ENCODE measurements at regions not wholly inside any gene's neighbourhood (a gene's known extent, or its start where the extent isn't known, plus 50 kb on each side); places are given as distances from the start of the nearest gene placed in this dataset.
"Not testable (repeated sequence)": the region's sequence is repeated elsewhere in the genome, so short reads cannot be mapped to it uniquely, and the experiment has no call there.

DNA sequence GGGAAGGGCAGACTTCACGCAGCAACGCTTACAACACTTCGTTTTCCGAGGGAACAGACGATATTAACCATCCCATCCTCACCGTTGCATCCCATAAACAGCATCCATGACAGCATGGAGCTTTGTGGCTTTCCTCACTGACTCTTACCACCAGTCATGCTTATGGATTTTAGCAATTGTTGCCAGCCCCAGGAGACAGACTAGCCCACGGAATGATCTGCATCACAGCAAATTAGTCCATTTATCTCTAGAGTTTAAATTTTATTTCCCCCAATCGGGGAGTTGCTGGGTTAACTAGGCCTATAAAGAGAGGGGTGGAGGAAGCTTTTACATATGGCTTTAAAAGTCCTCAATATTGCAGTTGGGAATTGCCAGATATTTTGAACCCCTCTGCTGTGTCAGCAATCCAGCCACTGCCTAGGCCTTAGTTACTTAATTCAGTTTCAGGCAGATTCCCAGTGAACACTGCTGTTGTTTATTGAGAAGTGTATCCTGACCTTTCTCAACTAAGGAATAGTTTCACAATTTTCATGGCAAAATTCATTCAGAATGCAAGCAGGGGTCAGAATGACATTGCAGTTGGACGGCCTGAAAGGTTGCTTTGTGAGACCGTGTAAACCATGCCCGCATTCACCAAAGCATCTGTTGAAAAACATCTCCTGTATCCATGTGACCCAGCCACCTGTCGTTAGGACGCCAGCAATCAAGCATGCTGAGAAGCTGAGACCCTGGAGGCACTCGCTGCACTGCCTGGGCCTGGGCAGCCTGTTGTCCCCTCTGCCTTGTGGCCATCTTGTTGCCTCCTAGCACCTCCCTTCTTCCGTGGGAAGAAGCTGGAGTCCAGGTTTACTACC is 397.4 kb upstream of the TPM1 start:
- no peak for DNase-seq (ENCODE audit: low spot score)
- Mint-ChIP-seq H3K4me3 (no peak overlapping the region), H3K36me3 (ENCODE audit: low read depth) (no peaks in the 10 kb centered on the region), H3K27me3 (ENCODE audit: low read depth) (no peaks in the 10 kb centered on the region), H3K4me1 (ENCODE audit: low read depth) (peaks cover 7% of the 10 kb centered on the region), H3K9me3 (no peaks in the 10 kb centered on the region), H3K27ac (no peak overlapping the region)

DNA sequence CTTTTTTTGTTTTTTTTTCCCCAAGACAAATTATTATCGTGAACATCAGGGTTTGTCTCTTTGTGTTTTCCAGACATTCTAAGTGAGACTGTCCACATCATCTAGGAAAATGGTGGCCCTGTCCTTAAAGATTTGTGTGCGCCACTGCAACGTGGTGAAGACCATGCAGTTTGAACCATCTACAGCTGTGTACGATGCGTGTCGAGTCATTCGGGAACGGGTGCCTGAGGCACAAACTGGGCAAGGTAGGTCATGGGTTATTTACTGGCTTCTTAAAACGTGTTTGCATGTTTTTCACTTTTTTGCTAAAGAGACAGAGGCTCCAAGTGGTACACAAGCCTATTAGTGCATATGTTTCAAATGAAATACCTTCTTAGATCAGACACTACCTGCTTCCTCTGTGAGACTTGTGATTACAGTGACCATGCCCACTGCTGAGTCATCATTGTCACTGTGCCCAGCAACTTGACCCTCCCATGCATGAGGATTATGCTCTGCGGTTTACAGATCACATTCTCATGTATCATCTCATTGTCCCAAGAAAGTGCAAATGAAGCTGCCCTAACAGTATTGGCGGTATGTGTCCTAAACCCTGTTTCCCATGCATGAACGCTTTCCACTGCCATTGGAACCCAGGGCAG is 395.2 kb upstream of the TPM1 start:
- no peak for DNase-seq (ENCODE audit: low spot score)
- H3K4me1 Mint-ChIP-seq (ENCODE audit: low read depth): peaks cover 9% of the 10 kb centered on the region
- no peak overlapping the region for H3K4me3 Mint-ChIP-seq
- no peaks in the 10 kb centered on the region for H3K36me3 Mint-ChIP-seq (ENCODE audit: low read depth)
- H3K27ac Mint-ChIP-seq: no peak overlapping the region
- no peaks in the 10 kb centered on the region for H3K9me3 Mint-ChIP-seq
- H3K27me3 Mint-ChIP-seq (ENCODE audit: low read depth): no peaks in the 10 kb centered on the region

DNA sequence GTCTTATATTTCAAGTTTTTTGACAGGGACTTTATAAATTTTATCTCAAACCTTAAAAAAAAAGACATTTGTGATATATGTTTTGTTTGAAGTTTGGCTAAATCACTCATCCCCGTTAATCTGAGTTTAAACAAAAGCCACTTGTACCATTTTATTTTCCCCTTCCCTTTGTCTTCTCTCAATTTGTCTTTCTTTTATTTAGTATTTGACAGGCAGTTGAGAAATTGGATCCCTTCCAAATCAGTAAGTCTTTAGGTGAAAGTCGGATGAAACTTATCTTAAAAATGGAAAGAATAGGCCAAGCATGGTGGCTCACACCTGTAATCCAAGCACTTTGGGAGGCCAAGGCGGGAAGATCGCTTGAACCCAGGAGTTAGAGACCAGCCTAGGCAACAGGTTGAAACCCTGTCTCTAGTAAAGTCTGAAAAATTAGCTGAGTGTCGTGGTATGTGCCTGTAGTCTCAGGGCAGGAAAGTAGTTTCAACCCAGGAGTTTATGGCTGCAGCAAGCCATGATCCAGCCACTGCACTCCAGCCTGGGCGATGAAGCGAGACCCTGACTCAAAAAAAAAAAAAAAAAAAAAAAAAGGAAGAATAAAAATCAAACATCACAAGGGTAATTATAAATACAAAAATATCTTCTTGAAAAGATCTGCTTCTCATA is 394.6 kb upstream of the TPM1 start:
- H3K27ac Mint-ChIP-seq: no peak overlapping the region
- no peak for DNase-seq (ENCODE audit: low spot score)
- H3K4me1 Mint-ChIP-seq (ENCODE audit: low read depth): peaks cover 9% of the 10 kb centered on the region
- no peaks in the 10 kb centered on the region for H3K9me3 Mint-ChIP-seq
- H3K4me3 Mint-ChIP-seq: no peak overlapping the region
- H3K36me3 Mint-ChIP-seq (ENCODE audit: low read depth): no peaks in the 10 kb centered on the region
- peaks cover 3% of the 10 kb centered on the region for H3K27me3 Mint-ChIP-seq (ENCODE audit: low read depth)

DNA sequence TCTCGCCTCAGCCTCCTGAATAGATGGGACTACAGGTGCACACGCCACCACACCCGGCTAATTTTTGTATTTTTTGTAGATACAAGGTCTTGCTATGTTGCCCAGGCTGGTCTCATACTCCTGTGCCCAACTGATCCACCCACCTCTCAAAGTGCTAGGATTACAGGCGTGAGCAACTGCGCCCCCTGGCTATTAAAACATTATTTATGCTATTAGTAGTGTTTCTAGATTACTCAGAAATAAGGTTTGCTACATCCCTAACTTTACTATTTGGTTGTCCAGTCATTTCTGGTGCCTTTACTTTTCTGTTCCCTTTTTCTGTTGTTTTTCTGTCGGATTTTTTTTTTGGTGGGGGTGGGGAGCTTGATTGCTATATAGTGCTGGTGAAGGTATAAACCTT is 393.6 kb upstream of the TPM1 start:
- Mint-ChIP-seq H3K27me3 (ENCODE audit: low read depth) (peaks cover 3% of the 10 kb centered on the region), H3K27ac (no peak overlapping the region), H3K9me3 (peaks cover 2% of the 10 kb centered on the region), H3K4me1 (ENCODE audit: low read depth) (peaks cover 9% of the 10 kb centered on the region), H3K4me3 (no peak overlapping the region), H3K36me3 (ENCODE audit: low read depth) (no peaks in the 10 kb centered on the region)
- no peak for DNase-seq (ENCODE audit: low spot score)

DNA sequence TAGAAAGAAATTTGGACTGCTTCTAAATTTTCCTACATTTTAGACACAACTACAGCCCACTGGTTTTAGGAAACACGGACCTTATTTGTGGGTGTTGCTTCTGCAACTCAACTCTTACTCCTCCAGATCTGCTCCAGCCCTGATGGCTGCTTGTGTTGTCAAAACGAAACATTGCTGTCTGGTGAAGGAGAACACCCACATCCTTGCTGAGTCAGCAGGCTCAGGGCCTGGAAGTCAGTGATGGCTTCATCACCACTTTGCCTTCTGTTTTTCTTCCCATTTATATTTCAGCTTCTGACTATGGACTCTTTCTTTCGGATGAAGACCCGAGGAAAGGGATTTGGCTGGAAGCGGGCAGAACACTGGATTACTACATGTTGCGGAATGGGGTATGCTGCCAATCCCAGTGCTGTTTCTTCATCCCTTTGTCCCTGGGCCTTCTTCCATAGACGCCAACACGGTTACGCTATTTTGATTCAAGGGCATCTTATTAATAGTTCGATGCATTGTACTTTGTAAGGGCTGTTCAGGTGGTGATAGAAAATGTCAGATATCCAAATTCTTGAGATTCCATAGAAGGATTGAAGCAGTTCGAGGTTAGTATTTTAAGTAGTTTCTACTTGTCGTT is 392.6 kb upstream of the TPM1 start:
- peaks cover 3% of the 10 kb centered on the region for H3K27me3 Mint-ChIP-seq (ENCODE audit: low read depth)
- H3K9me3 Mint-ChIP-seq: peaks cover 6% of the 10 kb centered on the region
- H3K4me1 Mint-ChIP-seq (ENCODE audit: low read depth): peaks cover 9% of the 10 kb centered on the region
- peak; percentile 48 for DNase-seq (ENCODE audit: low spot score)
- H3K4me3 Mint-ChIP-seq: no peak overlapping the region
- H3K27ac Mint-ChIP-seq: no peak overlapping the region
- H3K36me3 Mint-ChIP-seq (ENCODE audit: low read depth): no peaks in the 10 kb centered on the region

DNA sequence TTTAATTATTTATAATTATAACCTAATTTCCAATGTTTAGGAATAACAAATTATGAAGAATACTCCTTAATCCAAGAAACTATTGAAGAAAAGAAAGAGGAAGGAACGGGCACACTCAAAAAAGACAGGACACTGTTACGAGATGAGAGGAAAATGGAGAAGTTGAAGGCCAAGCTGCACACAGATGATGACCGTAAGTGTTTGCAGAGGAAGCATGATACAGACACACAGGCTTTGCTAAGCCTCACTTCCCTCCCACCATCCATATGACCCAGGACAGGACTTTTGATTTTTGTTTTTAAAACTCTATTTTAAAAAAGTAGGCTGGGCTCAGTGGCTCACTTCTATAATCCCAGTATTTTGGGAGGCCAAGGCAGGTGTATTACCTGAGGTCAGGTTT is 389.4 kb upstream of the TPM1 start:
- no peak for DNase-seq (ENCODE audit: low spot score)
- H3K36me3 Mint-ChIP-seq (ENCODE audit: low read depth): no peaks in the 10 kb centered on the region
- no peak overlapping the region for H3K27ac Mint-ChIP-seq
- peaks cover 3% of the 10 kb centered on the region for H3K27me3 Mint-ChIP-seq (ENCODE audit: low read depth)
- H3K4me3 Mint-ChIP-seq: no peak overlapping the region
- peaks cover 6% of the 10 kb centered on the region for H3K9me3 Mint-ChIP-seq
- H3K4me1 Mint-ChIP-seq (ENCODE audit: low read depth): peaks cover 9% of the 10 kb centered on the region

DNA sequence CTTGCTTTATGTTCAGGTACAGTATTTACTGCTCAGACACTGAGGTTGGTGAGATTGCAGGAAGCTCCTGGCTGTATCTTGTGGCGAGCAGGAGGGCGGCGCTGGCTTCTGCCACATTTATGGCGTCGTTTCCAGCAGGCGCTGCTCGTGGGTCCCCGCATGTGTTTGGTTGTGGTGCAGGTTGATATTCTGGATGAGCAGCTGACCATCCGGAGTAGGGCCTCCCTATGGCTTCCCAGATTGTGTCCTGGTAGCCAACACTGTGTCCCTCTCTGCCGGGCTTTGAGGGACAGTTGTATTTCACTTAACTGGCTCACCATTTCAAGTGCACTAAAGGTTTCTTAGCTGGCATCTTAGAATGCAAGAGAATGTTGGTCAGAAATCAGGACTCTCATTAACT is 386.5 kb upstream of the TPM1 start:
- Mint-ChIP-seq H3K27ac (no peak overlapping the region), H3K27me3 (ENCODE audit: low read depth) (peaks cover 7% of the 10 kb centered on the region), H3K4me1 (ENCODE audit: low read depth) (no peaks in the 10 kb centered on the region), H3K36me3 (ENCODE audit: low read depth) (no peaks in the 10 kb centered on the region), H3K9me3 (peaks cover 6% of the 10 kb centered on the region), H3K4me3 (no peak overlapping the region)
- DNase-seq (ENCODE audit: low spot score): no peak

DNA sequence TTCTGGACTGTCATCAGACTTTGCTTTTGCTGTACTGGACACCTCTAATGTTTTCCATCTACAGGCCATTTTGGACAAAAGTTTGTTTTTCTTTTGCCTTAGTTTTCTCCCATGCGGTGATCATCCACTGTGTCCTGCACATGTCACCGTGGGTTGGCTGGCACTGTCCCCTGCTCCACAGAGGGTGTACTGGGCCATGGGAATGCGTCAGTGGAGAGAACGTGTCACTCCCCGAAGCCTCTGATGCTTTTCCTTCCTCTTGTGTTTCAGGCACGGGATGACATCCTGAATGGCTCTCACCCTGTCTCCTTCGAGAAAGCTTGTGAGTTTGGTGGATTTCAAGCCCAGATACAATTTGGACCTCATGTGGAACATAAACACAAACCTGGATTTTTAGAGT is 385.0 kb upstream of the TPM1 start:
- H3K4me3 Mint-ChIP-seq; H3K27me3 Mint-ChIP-seq (ENCODE audit: low read depth); H3K9me3 Mint-ChIP-seq; H3K36me3 Mint-ChIP-seq (ENCODE audit: low read depth); DNase-seq (ENCODE audit: low spot score); H3K27ac Mint-ChIP-seq; H3K4me1 Mint-ChIP-seq (ENCODE audit: low read depth): not testable (repeated sequence)

DNA sequence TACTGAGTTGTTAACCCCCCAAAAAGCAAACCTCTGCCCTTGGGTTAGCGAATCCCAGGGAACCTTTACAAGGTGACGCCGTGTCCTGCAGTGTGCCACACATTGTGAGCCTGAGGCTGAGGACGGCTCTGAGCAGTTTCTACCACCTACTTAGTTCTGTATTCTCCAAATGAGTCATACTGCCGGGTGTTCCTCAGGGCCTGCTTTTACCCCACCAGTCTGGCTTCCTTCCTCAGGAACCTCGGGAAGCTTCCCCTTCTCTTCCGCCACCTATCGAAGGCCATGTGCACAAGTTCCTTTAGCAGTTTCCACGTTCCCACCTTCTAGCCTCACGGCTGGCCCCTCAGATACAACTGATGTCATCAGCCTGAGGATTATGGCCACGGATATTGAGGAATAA is 384.0 kb upstream of the TPM1 start:
- no peak overlapping the region for H3K27ac Mint-ChIP-seq
- no peak overlapping the region for H3K4me3 Mint-ChIP-seq
- DNase-seq (ENCODE audit: low spot score): no peak
- no peaks in the 10 kb centered on the region for H3K4me1 Mint-ChIP-seq (ENCODE audit: low read depth)
- H3K27me3 Mint-ChIP-seq (ENCODE audit: low read depth): peaks cover 7% of the 10 kb centered on the region
- no peaks in the 10 kb centered on the region for H3K36me3 Mint-ChIP-seq (ENCODE audit: low read depth)
- peaks cover 6% of the 10 kb centered on the region for H3K9me3 Mint-ChIP-seq

DNA sequence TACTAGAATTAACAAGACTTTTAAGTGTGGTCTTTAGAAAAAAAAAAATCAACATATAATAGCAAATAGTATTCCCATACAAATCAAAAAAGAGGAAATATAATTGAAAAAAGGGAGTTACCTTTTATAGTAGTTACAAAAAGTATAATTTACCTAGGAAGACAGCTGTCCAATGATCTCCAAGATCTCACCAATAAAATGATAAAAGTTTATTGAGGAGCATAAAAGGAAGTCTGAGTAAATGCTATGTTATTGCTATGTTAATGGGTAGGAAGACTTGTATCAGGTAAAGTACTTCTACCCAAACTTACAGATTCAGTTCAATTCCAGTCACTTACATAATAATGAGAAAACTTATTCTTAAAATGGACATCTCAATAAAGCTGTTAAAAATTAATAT is 379.0 kb upstream of the TPM1 start:
- no peak for DNase-seq (ENCODE audit: low spot score)
- Mint-ChIP-seq H3K27ac (no peak overlapping the region), H3K4me3 (no peak overlapping the region), H3K36me3 (ENCODE audit: low read depth) (no peaks in the 10 kb centered on the region), H3K27me3 (ENCODE audit: low read depth) (peaks cover 10% of the 10 kb centered on the region), H3K4me1 (ENCODE audit: low read depth) (no peaks in the 10 kb centered on the region), H3K9me3 (no peaks in the 10 kb centered on the region)

DNA sequence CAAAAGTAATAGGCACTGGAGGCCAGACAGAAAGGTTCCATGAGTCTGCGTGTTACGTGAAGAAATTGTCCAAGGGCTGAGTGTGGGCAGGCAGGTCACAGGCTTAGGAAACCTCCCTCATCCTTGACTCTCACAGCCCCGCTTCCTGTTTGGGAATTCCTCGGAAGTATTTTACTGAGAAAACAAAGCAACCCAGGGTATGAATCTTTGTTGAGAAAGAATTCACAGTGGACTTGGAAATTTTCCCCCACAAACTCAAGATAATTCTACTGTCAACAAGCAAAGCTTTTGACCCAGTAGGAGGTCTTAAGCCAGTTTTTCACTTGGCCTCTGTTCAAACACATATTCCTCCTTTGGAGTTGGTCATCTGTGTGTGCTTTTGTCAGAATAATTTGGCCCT is 377.1 kb upstream of the TPM1 start:
- no peaks in the 10 kb centered on the region for H3K9me3 Mint-ChIP-seq
- DNase-seq (ENCODE audit: low spot score): no peak

DNA sequence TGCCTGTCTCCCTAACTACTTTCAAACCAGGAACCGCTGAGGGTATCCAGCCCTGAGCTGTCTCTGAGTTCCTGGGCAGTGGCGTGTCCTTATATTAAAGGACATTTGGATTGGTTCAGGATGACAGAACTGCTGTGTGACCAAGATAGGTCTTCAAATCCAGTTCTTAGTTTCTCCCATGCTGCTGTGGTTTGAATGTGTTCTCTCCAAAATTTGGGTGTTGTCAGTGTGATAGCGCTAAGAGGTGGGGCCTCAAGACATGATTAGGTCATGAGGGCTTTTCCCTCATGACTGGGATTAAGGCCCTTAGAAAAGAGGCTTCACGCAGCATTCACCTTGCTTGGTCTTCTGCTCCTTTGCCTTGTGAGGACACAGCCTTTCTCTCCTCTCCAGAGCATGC is 376.5 kb upstream of the TPM1 start:
- Mint-ChIP-seq H3K4me1 (ENCODE audit: low read depth) (no peaks in the 10 kb centered on the region), H3K4me3 (no peak overlapping the region), H3K27ac (no peak overlapping the region), H3K27me3 (ENCODE audit: low read depth) (peaks cover 6% of the 10 kb centered on the region), H3K9me3 (no peaks in the 10 kb centered on the region), H3K36me3 (ENCODE audit: low read depth) (no peaks in the 10 kb centered on the region)
- DNase-seq (ENCODE audit: low spot score): no peak

More for the DNA sequence above, 377.1 kb upstream of the TPM1 start:
- H3K27ac Mint-ChIP-seq: no peak overlapping the region
- H3K4me1 Mint-ChIP-seq (ENCODE audit: low read depth): no peaks in the 10 kb centered on the region
- no peak overlapping the region for H3K4me3 Mint-ChIP-seq
- H3K27me3 Mint-ChIP-seq (ENCODE audit: low read depth): peaks cover 10% of the 10 kb centered on the region
- H3K36me3 Mint-ChIP-seq (ENCODE audit: low read depth): no peaks in the 10 kb centered on the region

DNA sequence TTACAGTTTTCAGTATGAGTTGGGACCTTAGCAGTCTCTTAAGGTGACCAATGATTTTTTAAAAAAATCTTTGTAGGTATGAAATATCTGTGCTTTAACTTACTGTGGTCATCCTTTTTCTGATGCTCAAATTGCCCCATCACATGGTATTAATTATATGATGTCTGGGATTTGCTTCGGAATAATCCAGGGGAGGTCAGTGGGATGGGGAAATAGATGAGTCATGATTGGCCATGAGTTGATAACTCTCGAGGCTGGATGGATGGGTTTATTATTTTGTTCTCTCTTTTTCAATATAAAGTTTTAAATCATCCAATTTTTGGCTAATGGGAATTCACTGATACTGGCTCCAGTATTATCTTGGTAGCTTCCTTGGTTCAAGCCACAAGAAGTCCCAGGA is 370.3 kb upstream of the TPM1 start:
- no peak overlapping the region for H3K4me3 Mint-ChIP-seq
- no peaks in the 10 kb centered on the region for H3K36me3 Mint-ChIP-seq (ENCODE audit: low read depth)
- no peak for DNase-seq (ENCODE audit: low spot score)
- no peaks in the 10 kb centered on the region for H3K4me1 Mint-ChIP-seq (ENCODE audit: low read depth)
- H3K27ac Mint-ChIP-seq: no peak overlapping the region
- no peaks in the 10 kb centered on the region for H3K9me3 Mint-ChIP-seq
- peaks cover 2% of the 10 kb centered on the region for H3K27me3 Mint-ChIP-seq (ENCODE audit: low read depth)

DNA sequence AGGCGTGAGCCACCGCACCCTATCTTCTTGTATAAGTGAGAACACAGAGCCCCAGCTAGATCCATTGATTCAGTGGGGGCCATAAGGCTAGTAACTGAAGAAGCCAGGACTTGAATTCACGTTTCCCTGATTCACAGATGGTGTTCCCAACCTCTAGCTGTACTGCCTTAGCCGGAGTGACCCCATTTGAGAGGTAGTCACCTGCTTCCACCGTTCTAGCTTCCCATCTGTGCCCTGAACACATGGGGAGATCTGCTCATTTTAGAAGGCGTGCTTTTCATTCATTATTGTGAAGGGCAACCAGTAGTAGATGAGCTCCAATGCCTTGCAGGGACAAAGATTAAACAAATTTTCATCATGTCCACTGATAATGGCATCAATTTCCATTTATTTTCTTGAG is 365.7 kb upstream of the TPM1 start:
- no peak for DNase-seq (ENCODE audit: low spot score)
- Mint-ChIP-seq H3K36me3 (ENCODE audit: low read depth) (no peaks in the 10 kb centered on the region), H3K27ac (no peak overlapping the region), H3K27me3 (ENCODE audit: low read depth) (no peaks in the 10 kb centered on the region), H3K9me3 (no peaks in the 10 kb centered on the region), H3K4me3 (no peak overlapping the region), H3K4me1 (ENCODE audit: low read depth) (no peaks in the 10 kb centered on the region)
